Endothelial cell of umbilical vein (primary cell): ENCODE measurements at regions not wholly inside any gene's neighbourhood (a gene's known extent, or its start where the extent isn't known, plus 50 kb on each side); places are given as distances from the start of the nearest gene placed in this dataset.

ENCODE experiments used
- CTCF ChIP-seq, 2 donors: IDR thresholded peaks; 1 replicate in 1 of 2; 2 replicates in 1 of 2; pipeline ENCODE4 v1.5.1; 2011; ENCODE audit warnings: low read length in 2 of 2, mild to moderate bottlenecking in 2 of 2, moderate library complexity in 2 of 2, control low read depth in 1 of 2, inconsistent platforms in 1 of 2, low read depth in 1 of 2; ENCODE audit not compliant: insufficient read depth in 1 of 2; ENCODE audit errors: extremely low read depth in 1 of 2
- EZH2 ChIP-seq: IDR thresholded peaks from 2 replicates; pipeline ENCODE4 v1.6.1; 2012; ENCODE audit warnings: borderline replicate concordance, low read depth, mild to moderate bottlenecking, moderate library complexity, low read length, inconsistent platforms; ENCODE audit not compliant: severe bottlenecking
- FOS ChIP-seq: IDR thresholded peaks from 2 replicates; pipeline ENCODE4 v1.6.1; 2011; ENCODE audit warnings: mild to moderate bottlenecking, low read length, moderate library complexity, borderline replicate concordance; ENCODE audit not compliant: insufficient read depth
- GATA2 ChIP-seq: IDR thresholded peaks from 2 replicates; pipeline ENCODE4 v1.7.0; 2011; ENCODE audit warnings: low read depth, mild to moderate bottlenecking, moderate library complexity, mixed read lengths, low read length; ENCODE audit not compliant: insufficient read length, insufficient read depth
- JUN ChIP-seq: IDR thresholded peaks from 2 replicates; pipeline ENCODE4 v1.6.1; 2011; ENCODE audit warnings: borderline replicate concordance, low read depth; ENCODE audit not compliant: insufficient read length, insufficient read depth
- MYC ChIP-seq: IDR thresholded peaks from one replicate; pipeline ENCODE4 v1.6.1; 2011; ENCODE audit warnings: mild to moderate bottlenecking, low read depth, low read length
- POLR2A ChIP-seq: IDR thresholded peaks from 2 replicates; pipeline ENCODE4 v1.6.1; 2012; ENCODE audit warnings: low read depth, mild to moderate bottlenecking, control low read depth, low read length
- POLR2AphosphoS5 ChIP-seq: IDR thresholded peaks from 2 replicates; pipeline ENCODE4 v1.6.1; 2012; ENCODE audit warnings: low read depth, mild to moderate bottlenecking, control low read depth, low read length, moderate library complexity; ENCODE audit not compliant: insufficient read depth

GRCh38 chr1:199202331-199202730 is 563.5 kb downstream of the PTPRC start:
- TF ChIP-seq CTCF (IDR thresholded peaks at IDR 0.05; ENCODE audit: extremely low read depth in 1 of 2, insufficient read depth in 1 of 2, low read depth in 1 of 2, low read length in 2 of 2) (no peak), POLR2A (no peak), EZH2 (no peak), GATA2 (peak; percentile 49), POLR2AphosphoS5 (no peak), JUN (no peak), FOS (no peak), MYC (no peak)
